ENCODE measurements at regions not wholly inside any gene's neighbourhood (a gene's known extent, or its start where the extent isn't known, plus 50 kb on each side); places are given as distances from the start of the nearest gene placed in this dataset.

GRCh38 chr3:182046166-182046764 is 334.5 kb downstream of the SOX2 start:
- no peaks in the 10 kb centered on the region for H3K4me1 Mint-ChIP-seq (ENCODE audit: low read depth)
- no peak overlapping the region for H3K27ac Mint-ChIP-seq
- peaks cover 31% of the 10 kb centered on the region for H3K9me3 Mint-ChIP-seq
- H3K4me3 Mint-ChIP-seq, result no peak overlapping the region
- no peaks in the 10 kb centered on the region for H3K36me3 Mint-ChIP-seq (ENCODE audit: low read depth)
- H3K27me3 Mint-ChIP-seq, result no peaks in the 10 kb centered on the region
- intact Hi-C loops (cut with micrococcal nuclease), result no loop called here

- Mint-ChIP-seq H3K27ac (no peak overlapping the region), H3K36me3 (ENCODE audit: low read depth) (no peaks in the 10 kb centered on the region), H3K27me3 (no peaks in the 10 kb centered on the region), H3K4me1 (ENCODE audit: low read depth) (no peaks in the 10 kb centered on the region), H3K9me3 (peaks cover 31% of the 10 kb centered on the region), H3K4me3 (no peak overlapping the region)
- intact Hi-C loops (cut with micrococcal nuclease), result no loop called here
These were observed 339.2 kb downstream of the SOX2 start for GRCh38 chr3:182050932-182051331.

- Mint-ChIP-seq H3K4me1 (ENCODE audit: low read depth) (no peaks in the 10 kb centered on the region), H3K4me3 (no peak overlapping the region), H3K9me3 (peaks cover 21% of the 10 kb centered on the region), H3K36me3 (ENCODE audit: low read depth) (no peaks in the 10 kb centered on the region), H3K27me3 (no peaks in the 10 kb centered on the region), H3K27ac (no peak overlapping the region)
- intact Hi-C loops (cut with micrococcal nuclease), result no loop called here
These were observed 340.6 kb downstream of the SOX2 start for GRCh38 chr3:182052332-182052731.

- no peak overlapping the region for H3K4me3 Mint-ChIP-seq
- H3K27ac Mint-ChIP-seq, result no peak overlapping the region
- H3K9me3 Mint-ChIP-seq, result peaks cover 17% of the 10 kb centered on the region
- H3K4me1 Mint-ChIP-seq (ENCODE audit: low read depth), result no peaks in the 10 kb centered on the region
- no peaks in the 10 kb centered on the region for H3K36me3 Mint-ChIP-seq (ENCODE audit: low read depth)
- intact Hi-C loops (cut with micrococcal nuclease), result no loop called here
- H3K27me3 Mint-ChIP-seq, result no peaks in the 10 kb centered on the region
These were observed 341.0 kb downstream of the SOX2 start for GRCh38 chr3:182052757-182053156.

GRCh38 chr3:182058488-182058887 is 346.8 kb downstream of the SOX2 start:
- no peaks in the 10 kb centered on the region for H3K36me3 Mint-ChIP-seq (ENCODE audit: low read depth)

GRCh38 chr3:182063742-182064141 is 352.0 kb downstream of the SOX2 start:
- intact Hi-C loops (cut with micrococcal nuclease), result no loop called here

More at GRCh38 chr3:182058488-182058887, 346.8 kb downstream of the SOX2 start:
- H3K4me3 Mint-ChIP-seq, result no peak overlapping the region
- H3K27me3 Mint-ChIP-seq, result no peaks in the 10 kb centered on the region
- no peaks in the 10 kb centered on the region for H3K9me3 Mint-ChIP-seq
- intact Hi-C loops (cut with micrococcal nuclease), result no loop called here
- H3K4me1 Mint-ChIP-seq (ENCODE audit: low read depth), result no peaks in the 10 kb centered on the region
- H3K27ac Mint-ChIP-seq, result no peak overlapping the region

GRCh38 chr3:182067423-182067822 is 355.7 kb downstream of the SOX2 start:
- Mint-ChIP-seq H3K27me3 (no peaks in the 10 kb centered on the region), H3K4me3 (no peak overlapping the region), H3K4me1 (ENCODE audit: low read depth) (no peaks in the 10 kb centered on the region), H3K9me3 (no peaks in the 10 kb centered on the region), H3K27ac (no peak overlapping the region), H3K36me3 (ENCODE audit: low read depth) (no peaks in the 10 kb centered on the region)
- intact Hi-C loops (cut with micrococcal nuclease), result no loop called here

More at GRCh38 chr3:182063742-182064141, 352.0 kb downstream of the SOX2 start:
- no peak overlapping the region for H3K27ac Mint-ChIP-seq
- no peaks in the 10 kb centered on the region for H3K4me1 Mint-ChIP-seq (ENCODE audit: low read depth)
- no peaks in the 10 kb centered on the region for H3K9me3 Mint-ChIP-seq
- H3K4me3 Mint-ChIP-seq, result no peak overlapping the region
- H3K36me3 Mint-ChIP-seq (ENCODE audit: low read depth), result no peaks in the 10 kb centered on the region
- H3K27me3 Mint-ChIP-seq, result no peaks in the 10 kb centered on the region

- Mint-ChIP-seq H3K27me3 (no peaks in the 10 kb centered on the region), H3K9me3 (no peaks in the 10 kb centered on the region), H3K27ac (no peak overlapping the region), H3K4me1 (ENCODE audit: low read depth) (no peaks in the 10 kb centered on the region), H3K4me3 (no peak overlapping the region), H3K36me3 (ENCODE audit: low read depth) (no peaks in the 10 kb centered on the region)
- intact Hi-C loops (cut with micrococcal nuclease), result no loop called here
These were observed 366.6 kb downstream of the SOX2 start for GRCh38 chr3:182078316-182078715.

- Mint-ChIP-seq H3K27me3 (no peaks in the 10 kb centered on the region), H3K9me3 (no peaks in the 10 kb centered on the region), H3K4me1 (ENCODE audit: low read depth) (no peaks in the 10 kb centered on the region), H3K36me3 (ENCODE audit: low read depth) (no peaks in the 10 kb centered on the region), H3K4me3 (no peak overlapping the region), H3K27ac (no peak overlapping the region)
- intact Hi-C loops (cut with micrococcal nuclease), result no loop called here
These were observed 367.2 kb downstream of the SOX2 start for GRCh38 chr3:182078929-182079328.

GRCh38 chr3:182081096-182081495 is 369.4 kb downstream of the SOX2 start:
- intact Hi-C loops (cut with micrococcal nuclease), result no loop called here
- no peaks in the 10 kb centered on the region for H3K36me3 Mint-ChIP-seq (ENCODE audit: low read depth)

GRCh38 chr3:182083112-182083511 is 371.4 kb downstream of the SOX2 start:
- intact Hi-C loops (cut with micrococcal nuclease), result no loop called here
- Mint-ChIP-seq H3K4me1 (ENCODE audit: low read depth) (no peaks in the 10 kb centered on the region), H3K9me3 (no peaks in the 10 kb centered on the region), H3K27me3 (no peaks in the 10 kb centered on the region), H3K36me3 (ENCODE audit: low read depth) (no peaks in the 10 kb centered on the region), H3K27ac (no peak overlapping the region), H3K4me3 (no peak overlapping the region)

More at GRCh38 chr3:182081096-182081495, 369.4 kb downstream of the SOX2 start:
- no peaks in the 10 kb centered on the region for H3K9me3 Mint-ChIP-seq
- no peaks in the 10 kb centered on the region for H3K4me1 Mint-ChIP-seq (ENCODE audit: low read depth)
- H3K27me3 Mint-ChIP-seq, result no peaks in the 10 kb centered on the region
- no peak overlapping the region for H3K27ac Mint-ChIP-seq
- no peak overlapping the region for H3K4me3 Mint-ChIP-seq

GRCh38 chr3:182092662-182093262 is 381.0 kb downstream of the SOX2 start:
- no peaks in the 10 kb centered on the region for H3K36me3 Mint-ChIP-seq (ENCODE audit: low read depth)
- intact Hi-C loops (cut with micrococcal nuclease), result no loop called here
- peaks cover 17% of the 10 kb centered on the region for H3K9me3 Mint-ChIP-seq
- H3K4me1 Mint-ChIP-seq (ENCODE audit: low read depth), result no peaks in the 10 kb centered on the region
- H3K27me3 Mint-ChIP-seq, result no peaks in the 10 kb centered on the region
- H3K27ac Mint-ChIP-seq, result no peak overlapping the region
- H3K4me3 Mint-ChIP-seq, result no peak overlapping the region

GRCh38 chr3:182094321-182094720 is 382.6 kb downstream of the SOX2 start:
- Mint-ChIP-seq H3K36me3 (ENCODE audit: low read depth) (no peaks in the 10 kb centered on the region), H3K4me3 (no peak overlapping the region), H3K27me3 (no peaks in the 10 kb centered on the region), H3K27ac (no peak overlapping the region), H3K4me1 (ENCODE audit: low read depth) (no peaks in the 10 kb centered on the region), H3K9me3 (peaks cover 17% of the 10 kb centered on the region)
- intact Hi-C loops (cut with micrococcal nuclease), result no loop called here

- Mint-ChIP-seq H3K36me3 (ENCODE audit: low read depth) (no peaks in the 10 kb centered on the region), H3K4me3 (no peak overlapping the region), H3K27me3 (no peaks in the 10 kb centered on the region), H3K9me3 (peaks cover 28% of the 10 kb centered on the region), H3K4me1 (ENCODE audit: low read depth) (no peaks in the 10 kb centered on the region), H3K27ac (no peak overlapping the region)
- intact Hi-C loops (cut with micrococcal nuclease), result no loop called here
These were observed 393.2 kb downstream of the SOX2 start for GRCh38 chr3:182104881-182105280.

GRCh38 chr3:182105875-182106274 is 394.1 kb downstream of the SOX2 start:
- Mint-ChIP-seq H3K4me3 (no peak overlapping the region), H3K36me3 (ENCODE audit: low read depth) (no peaks in the 10 kb centered on the region), H3K27me3 (no peaks in the 10 kb centered on the region), H3K27ac (no peak overlapping the region), H3K4me1 (ENCODE audit: low read depth) (no peaks in the 10 kb centered on the region), H3K9me3 (peaks cover 25% of the 10 kb centered on the region)
- intact Hi-C loops (cut with micrococcal nuclease), result no loop called here
